DND-41 (cell line): ENCODE measurements at regions not wholly inside any gene's neighbourhood (a gene's known extent, or its start where the extent isn't known, plus 50 kb on each side); places are given as distances from the start of the nearest gene placed in this dataset.

Experiments used
- ATAC-seq: fragments of 200-7000 bp; cut with Tn5 transposase; 3 replicates; pipeline ENCODE4 v1.9.1; 2021; ENCODE audit warnings: low read depth; ENCODE audit not compliant: insufficient read depth
- DNase-seq: peaks from one replicate; pipeline ENCODE4 v3.0.0-alpha.2; 2020
- H2AFZ ChIP-seq: 2 replicates; pipeline ENCODE4 v1.6.0; 2012; ENCODE audit warnings: low read depth, low read length
- H3K27ac ChIP-seq: 2 replicates; pipeline ENCODE4 v1.5.1; 2012; ENCODE audit warnings: low read length, inconsistent platforms
- H3K27me3 ChIP-seq: fragments of 200-600 bp; sonication (generic); 2 replicates; pipeline ENCODE4 v1.6.0; 2012; ENCODE audit warnings: low read length, mild to moderate bottlenecking, inconsistent platforms; ENCODE audit not compliant: insufficient read depth, poor library complexity
- H3K36me3 ChIP-seq: 2 replicates; pipeline ENCODE4 v1.5.1; 2012; ENCODE audit warnings: low read length, inconsistent platforms; ENCODE audit not compliant: insufficient read depth
- H3K4me1 ChIP-seq: 2 replicates; pipeline ENCODE4 v1.5.1; 2012; ENCODE audit warnings: mild to moderate bottlenecking, low read length; ENCODE audit not compliant: insufficient read depth
- H3K4me2 ChIP-seq: 2 replicates; pipeline ENCODE4 v1.6.0; 2012; ENCODE audit warnings: mild to moderate bottlenecking, moderate library complexity, low read length, inconsistent platforms; ENCODE audit not compliant: insufficient read depth
- H3K4me3 ChIP-seq, 2 experiments: fragments of 200-600 bp in 1 of 2; shearing (Covaris generic) in 1 of 2; 2 replicates each; pipeline ENCODE4 v1.5.1; 2012 to 2016; ENCODE audit warnings: inconsistent platforms in 2 of 2, low read length in 2 of 2, mild to moderate bottlenecking in 2 of 2, low read depth in 1 of 2, moderate library complexity in 1 of 2
- H3K79me2 ChIP-seq: 2 replicates; pipeline ENCODE4 v1.6.0; 2012; ENCODE audit warnings: low read length, inconsistent platforms; ENCODE audit not compliant: insufficient read depth
- H3K9ac ChIP-seq: 2 replicates; pipeline ENCODE4 v1.6.0; 2012; ENCODE audit warnings: low read depth, mild to moderate bottlenecking, inconsistent platforms, low read length, moderate library complexity
- H3K9me3 ChIP-seq: 2 replicates; pipeline ENCODE4 v1.5.1; 2012; ENCODE audit warnings: low read length, moderate library complexity, mild to moderate bottlenecking, inconsistent platforms; ENCODE audit not compliant: insufficient read depth, severe bottlenecking
- H4K20me1 ChIP-seq: 2 replicates; pipeline ENCODE4 v1.6.0; 2012; ENCODE audit warnings: low read length; ENCODE audit not compliant: insufficient read depth
- EZH2 ChIP-seq: IDR thresholded peaks from 3 replicates; pipeline ENCODE4 v1.6.1; 2012; ENCODE audit warnings: borderline replicate concordance, low read depth, mild to moderate bottlenecking, moderate library complexity, low read length, inconsistent platforms; ENCODE audit not compliant: severe bottlenecking
- TF ChIP-seq, protein P1 (sequence below): IDR thresholded peaks from 2 replicates; pipeline ENCODE4 v1.5.1; 2012; ENCODE audit warnings: borderline replicate concordance, low read length, moderate library complexity, mild to moderate bottlenecking; ENCODE audit not compliant: poor library complexity, severe bottlenecking; ENCODE audit errors: extremely low read depth

- Histone ChIP-seq H2AFZ (no peak overlapping the region), H3K27me3 (no peaks in the 10 kb centered on the region)
- ATAC-seq: no peak
Observed at GRCh38 chr4:34850421-34850820, 1393.9 kb downstream of the ARAP2 start.

DNA sequence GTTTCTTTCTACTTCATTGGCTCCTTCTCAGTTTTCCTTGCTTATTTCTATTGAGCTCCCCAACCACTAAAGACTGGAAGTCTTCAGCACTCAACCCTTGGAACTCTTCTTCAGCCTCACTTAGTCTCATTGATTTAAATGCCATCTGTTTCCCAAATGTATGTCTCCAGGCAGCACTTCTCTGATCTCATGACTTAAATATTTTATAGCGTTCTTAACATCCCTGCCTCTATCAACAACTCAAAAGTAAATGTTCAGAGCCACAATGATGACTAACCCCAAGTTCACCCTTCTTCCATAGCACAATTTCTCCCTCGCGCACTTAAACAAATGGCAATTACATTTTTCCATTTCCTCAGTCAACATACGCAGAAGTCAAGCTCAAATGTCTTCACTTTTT lies 1393.3 kb downstream of the ARAP2 start:
- TF ChIP-seq, protein P1, sequence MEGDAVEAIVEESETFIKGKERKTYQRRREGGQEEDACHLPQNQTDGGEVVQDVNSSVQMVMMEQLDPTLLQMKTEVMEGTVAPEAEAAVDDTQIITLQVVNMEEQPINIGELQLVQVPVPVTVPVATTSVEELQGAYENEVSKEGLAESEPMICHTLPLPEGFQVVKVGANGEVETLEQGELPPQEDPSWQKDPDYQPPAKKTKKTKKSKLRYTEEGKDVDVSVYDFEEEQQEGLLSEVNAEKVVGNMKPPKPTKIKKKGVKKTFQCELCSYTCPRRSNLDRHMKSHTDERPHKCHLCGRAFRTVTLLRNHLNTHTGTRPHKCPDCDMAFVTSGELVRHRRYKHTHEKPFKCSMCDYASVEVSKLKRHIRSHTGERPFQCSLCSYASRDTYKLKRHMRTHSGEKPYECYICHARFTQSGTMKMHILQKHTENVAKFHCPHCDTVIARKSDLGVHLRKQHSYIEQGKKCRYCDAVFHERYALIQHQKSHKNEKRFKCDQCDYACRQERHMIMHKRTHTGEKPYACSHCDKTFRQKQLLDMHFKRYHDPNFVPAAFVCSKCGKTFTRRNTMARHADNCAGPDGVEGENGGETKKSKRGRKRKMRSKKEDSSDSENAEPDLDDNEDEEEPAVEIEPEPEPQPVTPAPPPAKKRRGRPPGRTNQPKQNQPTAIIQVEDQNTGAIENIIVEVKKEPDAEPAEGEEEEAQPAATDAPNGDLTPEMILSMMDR: no peak
- no peak for TF ChIP-seq EZH2
- no peak overlapping the region for H3K4me3 ChIP-seq
- no peak overlapping the region for H3K4me2 ChIP-seq
- no peaks in the 10 kb centered on the region for H3K27me3 ChIP-seq
- no peaks in the 10 kb centered on the region for H3K36me3 ChIP-seq
- no peaks in the 10 kb centered on the region for H4K20me1 ChIP-seq
- no peak overlapping the region for H2AFZ ChIP-seq
- no peaks in the 10 kb centered on the region for H3K4me1 ChIP-seq
- H3K9me3 ChIP-seq: no peaks in the 10 kb centered on the region
- H3K27ac ChIP-seq: no peak overlapping the region
- ATAC-seq (no peak), DNase-seq (no peak)
- H3K79me2 ChIP-seq: no peaks in the 10 kb centered on the region
- no peak overlapping the region for H3K9ac ChIP-seq

More at GRCh38 chr4:34850421-34850820, 1393.9 kb downstream of the ARAP2 start:
- Histone ChIP-seq H3K9me3 (no peaks in the 10 kb centered on the region), H3K79me2 (no peaks in the 10 kb centered on the region), H3K4me3 (no peak overlapping the region), H3K27ac (no peak overlapping the region), H4K20me1 (no peaks in the 10 kb centered on the region), H3K9ac (no peak overlapping the region), H3K4me2 (no peak overlapping the region), H3K4me1 (no peaks in the 10 kb centered on the region), H3K36me3 (no peaks in the 10 kb centered on the region)
- TF ChIP-seq, protein P1: no peak
- TF ChIP-seq EZH2: no peak
- DNase-seq: no peak

DNA sequence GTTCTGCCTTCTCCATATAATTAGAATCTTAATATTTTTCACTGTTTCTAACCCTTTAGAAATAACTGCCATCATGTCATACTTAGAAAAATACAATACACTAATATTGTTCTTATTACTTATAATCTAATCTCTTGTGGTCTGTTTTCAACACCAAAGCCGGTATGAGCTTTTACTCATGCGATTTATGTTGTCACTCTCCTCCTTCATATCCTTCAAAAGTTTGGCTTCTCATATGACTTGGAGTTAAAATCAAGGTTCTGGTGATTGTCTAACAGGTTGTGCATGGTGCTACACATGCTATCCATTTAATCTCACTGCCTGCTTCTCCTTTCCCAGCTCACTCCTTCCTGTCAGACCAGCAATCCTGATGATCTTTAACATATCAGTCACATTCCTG lies 1392.9 kb downstream of the ARAP2 start:
- no peak overlapping the region for H3K27ac ChIP-seq
- no peak for DNase-seq
- H3K4me2 ChIP-seq: no peak overlapping the region
- H3K36me3 ChIP-seq: no peaks in the 10 kb centered on the region
- no peaks in the 10 kb centered on the region for H3K79me2 ChIP-seq
- no peak overlapping the region for H3K9ac ChIP-seq
- no peak for ATAC-seq
- no peaks in the 10 kb centered on the region for H3K27me3 ChIP-seq
- H3K4me3 ChIP-seq: no peak overlapping the region
- no peaks in the 10 kb centered on the region for H3K4me1 ChIP-seq
- H2AFZ ChIP-seq: no peak overlapping the region
- TF ChIP-seq EZH2: no peak
- TF ChIP-seq, protein P1: no peak
- no peaks in the 10 kb centered on the region for H4K20me1 ChIP-seq
- no peaks in the 10 kb centered on the region for H3K9me3 ChIP-seq

GRCh38 chr4:34854451-34854850 lies 1389.9 kb downstream of the ARAP2 start:
- H3K79me2 ChIP-seq: no peaks in the 10 kb centered on the region
- no peak for ATAC-seq
- no peaks in the 10 kb centered on the region for H4K20me1 ChIP-seq
- TF ChIP-seq EZH2: no peak
- TF ChIP-seq, protein P1: no peak
- no peaks in the 10 kb centered on the region for H3K9me3 ChIP-seq
- no peak overlapping the region for H3K27ac ChIP-seq
- H3K27me3 ChIP-seq: no peaks in the 10 kb centered on the region
- no peaks in the 10 kb centered on the region for H3K4me1 ChIP-seq
- H3K4me2 ChIP-seq: no peak overlapping the region
- H3K9ac ChIP-seq: no peak overlapping the region
- H2AFZ ChIP-seq: no peak overlapping the region
- no peak overlapping the region for H3K4me3 ChIP-seq
- no peaks in the 10 kb centered on the region for H3K36me3 ChIP-seq
- DNase-seq: no peak
